Fibroblast of lung (primary cell): ENCODE measurements at regions not wholly inside any gene's neighbourhood (a gene's known extent, or its start where the extent isn't known, plus 50 kb on each side); places are given as distances from the start of the nearest gene placed in this dataset.

Experiments
- DNase-seq, 2 donors: peaks; one replicate each; pipeline versions ENCODE4 v3.0.0 to v3.0.0-alpha.2; 2010; ENCODE audit warnings: low read depth in 2 of 2
- H2AFZ ChIP-seq: 2 replicates; pipeline ENCODE4 v1.5.1; 2012; ENCODE audit warnings: low read length, control low read depth, inconsistent platforms
- H3K27ac ChIP-seq: 2 replicates; pipeline ENCODE4 v1.5.1; 2011; ENCODE audit warnings: low read length, control low read depth; ENCODE audit not compliant: insufficient read depth
- H3K27me3 ChIP-seq: 2 replicates; pipeline ENCODE4 v1.5.1; 2011; ENCODE audit warnings: mild to moderate bottlenecking, low read length; ENCODE audit not compliant: control insufficient read depth, insufficient read depth
- H3K36me3 ChIP-seq: 2 replicates; pipeline ENCODE4 v1.5.1; 2011; ENCODE audit warnings: low read length; ENCODE audit not compliant: control insufficient read depth, insufficient read depth
- H3K4me1 ChIP-seq: 2 replicates; pipeline ENCODE4 v1.5.1; 2011; ENCODE audit warnings: low read length; ENCODE audit not compliant: control insufficient read depth, insufficient read depth; ENCODE audit errors: extremely low read depth
- H3K4me2 ChIP-seq: 2 replicates; pipeline ENCODE4 v1.5.1; 2011; ENCODE audit warnings: low read length, control low read depth; ENCODE audit not compliant: insufficient read depth; ENCODE audit errors: extremely low read depth
- H3K4me3 ChIP-seq, 4 experiments: fragments of 200-600 bp in 1 of 4; sonication (generic) in 1 of 4; replicated peaks in 1 of 4; 2 replicates each; pipeline ENCODE4 v1.5.1; 2011 to 2016; ENCODE audit warnings: low read length in 4 of 4, low read depth in 3 of 4, mild to moderate bottlenecking in 3 of 4, control low read depth in 2 of 4, inconsistent platforms in 1 of 4, mixed read lengths in 1 of 4; ENCODE audit not compliant: insufficient read depth in 1 of 4; ENCODE audit errors: control extremely low read depth in 1 of 4
- H3K79me2 ChIP-seq: 2 replicates; pipeline ENCODE4 v1.5.1; 2012; ENCODE audit warnings: mild to moderate bottlenecking, low read length, inconsistent platforms; ENCODE audit not compliant: control insufficient read depth, insufficient read depth
- H3K9ac ChIP-seq: 2 replicates; pipeline ENCODE4 v1.5.1; 2011; ENCODE audit warnings: mild to moderate bottlenecking, low read length, control low read depth; ENCODE audit not compliant: insufficient read depth
- H3K9me3 ChIP-seq: 2 replicates; pipeline ENCODE4 v1.5.1; 2012; ENCODE audit warnings: low read depth, low read length; ENCODE audit not compliant: control insufficient read depth, insufficient read depth
- H4K20me1 ChIP-seq: 2 replicates; pipeline ENCODE4 v1.5.1; 2011; ENCODE audit warnings: low read length; ENCODE audit not compliant: control insufficient read depth, insufficient read depth; ENCODE audit errors: extremely low read depth
- CTCF ChIP-seq, 2 donors: IDR thresholded peaks in 1 of 2; conservative IDR thresholded peaks in 1 of 2; 1 replicate in 1 of 2; 2 replicates in 1 of 2; pipeline ENCODE4 v1.5.1; 2011 to 2012; ENCODE audit warnings: low read length in 2 of 2, control low read depth in 1 of 2, inconsistent platforms in 1 of 2, low read depth in 1 of 2, mild to moderate bottlenecking in 1 of 2
- EZH2 ChIP-seq: IDR thresholded peaks from 2 replicates; pipeline ENCODE4 v1.5.1; 2012; ENCODE audit warnings: low read length, control low read depth, mild to moderate bottlenecking; ENCODE audit errors: missing control alignments

DNA sequence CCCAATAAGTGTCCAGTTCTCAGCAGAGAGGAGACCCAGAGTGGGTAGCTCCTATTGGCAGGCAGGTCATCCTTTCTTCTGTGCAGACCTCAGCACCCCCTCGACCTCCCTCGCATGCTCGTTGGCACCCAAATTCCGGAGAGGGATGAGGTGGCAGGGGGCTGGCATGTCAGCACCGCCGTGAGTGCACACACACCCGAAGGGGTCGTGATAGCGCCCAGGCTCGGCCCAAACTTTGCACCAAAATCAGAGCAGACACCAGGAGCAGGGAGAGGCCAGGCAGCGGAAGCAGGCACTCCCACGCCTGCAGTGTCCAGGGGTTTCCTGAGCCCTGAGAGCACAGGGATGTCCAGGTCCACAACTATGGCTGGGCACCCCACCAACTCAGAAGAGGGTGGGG, 1503.8 kb upstream of the PCDH20 start:
- Histone ChIP-seq H3K4me3 (no peak overlapping the region), H3K36me3 (no peaks in the 10 kb centered on the region), H3K4me2 (no peak overlapping the region), H3K27ac (no peak overlapping the region), H3K9ac (no peak overlapping the region), H3K9me3 (no peaks in the 10 kb centered on the region), H3K79me2 (no peaks in the 10 kb centered on the region), H3K27me3 (no peaks in the 10 kb centered on the region), H2AFZ (no peak overlapping the region), H3K4me1 (no peaks in the 10 kb centered on the region), H4K20me1 (no peaks in the 10 kb centered on the region)
- TF ChIP-seq CTCF (conservative IDR thresholded peaks at IDR 0.05 in 1 of 2, IDR thresholded peaks at IDR 0.05 in 1 of 2; ENCODE audit: low read depth in 1 of 2, low read length in 2 of 2) (no peak), EZH2 (no peak)
- no peak for DNase-seq

GRCh38 chr13:62910541-62911060, 1495.0 kb upstream of the PCDH20 start:
- H3K9me3 ChIP-seq: no peaks in the 10 kb centered on the region
- H4K20me1 ChIP-seq: no peaks in the 10 kb centered on the region
- H3K36me3 ChIP-seq: no peaks in the 10 kb centered on the region
- DNase-seq: no peak
- no peak overlapping the region for H3K4me3 ChIP-seq
- TF ChIP-seq CTCF (conservative IDR thresholded peaks at IDR 0.05 in 1 of 2, IDR thresholded peaks at IDR 0.05 in 1 of 2; ENCODE audit: low read depth in 1 of 2, low read length in 2 of 2): no peak
- no peak for TF ChIP-seq EZH2
- H3K27me3 ChIP-seq: no peaks in the 10 kb centered on the region
- no peak overlapping the region for H2AFZ ChIP-seq
- H3K27ac ChIP-seq: no peak overlapping the region
- H3K9ac ChIP-seq: no peak overlapping the region
- no peak overlapping the region for H3K4me2 ChIP-seq
- H3K4me1 ChIP-seq: no peaks in the 10 kb centered on the region
- no peaks in the 10 kb centered on the region for H3K79me2 ChIP-seq

- Histone ChIP-seq H3K9me3 (no peaks in the 10 kb centered on the region), H3K36me3 (no peaks in the 10 kb centered on the region)
- no peak for DNase-seq
Measured at GRCh38 chr13:62908321-62908720, 1492.7 kb upstream of the PCDH20 start.

More at GRCh38 chr13:62908321-62908720, 1492.7 kb upstream of the PCDH20 start:
- no peak for TF ChIP-seq CTCF (conservative IDR thresholded peaks at IDR 0.05 in 1 of 2, IDR thresholded peaks at IDR 0.05 in 1 of 2; ENCODE audit: low read depth in 1 of 2, low read length in 2 of 2)
- Histone ChIP-seq H4K20me1 (no peaks in the 10 kb centered on the region), H3K4me1 (no peaks in the 10 kb centered on the region), H3K27ac (no peak overlapping the region), H3K79me2 (no peaks in the 10 kb centered on the region), H3K27me3 (no peaks in the 10 kb centered on the region), H3K9ac (no peak overlapping the region), H3K4me2 (no peak overlapping the region), H2AFZ (no peak overlapping the region), H3K4me3 (no peak overlapping the region)
